Suppressor macrophage treated with lipopolysaccharide for 1 hour (primary cell): ENCODE measurements at regions not wholly inside any gene's neighbourhood (a gene's known extent, or its start where the extent isn't known, plus 50 kb on each side); places are given as distances from the start of the nearest gene placed in this dataset.
"Not testable (repeated sequence)": the region's sequence is repeated elsewhere in the genome, so short reads cannot be mapped to it uniquely, and the experiment has no call there.

Source experiments
- DNase-seq, 3 donors: peaks; one replicate each; pipeline ENCODE4 v3.0.0-alpha.2; 2020 to 2022

- not testable (repeated sequence) for DNase-seq
Observed at GRCh38 chr11:22435582-22435981, 97.4 kb downstream of the SLC17A6 start.

GRCh38 chr11:22433517-22433916, 95.3 kb downstream of the SLC17A6 start:
- no peak for DNase-seq

- no peak for DNase-seq
Observed at GRCh38 chr11:22433094-22433455, 94.9 kb downstream of the SLC17A6 start.

- DNase-seq = no peak
Observed at GRCh38 chr11:22432291-22433093, 94.3 kb downstream of the SLC17A6 start.

- DNase-seq = no peak
Observed at GRCh38 chr11:22431106-22431505, 92.9 kb downstream of the SLC17A6 start.

GRCh38 chr11:22430639-22431038, 92.5 kb downstream of the SLC17A6 start:
- no peak for DNase-seq

GRCh38 chr11:22430141-22430541, 92.0 kb downstream of the SLC17A6 start:
- no peak for DNase-seq
